22Rv1 (cell line): ENCODE measurements at regions not wholly inside any gene's neighbourhood (a gene's known extent, or its start where the extent isn't known, plus 50 kb on each side); places are given as distances from the start of the nearest gene placed in this dataset.

Experiments used
- ZFX ChIP-seq: fragments of 450-650 bp; IDR thresholded peaks from 2 replicates; pipeline ENCODE4 v1.6.1; 2017; ENCODE audit warnings: antibody characterized with exemption, borderline replicate concordance
- TF ChIP-seq, protein P1 (sequence below): fragments of 450-650 bp; IDR thresholded peaks from 2 replicates; pipeline ENCODE4 v1.5.1; 2017; ENCODE audit warnings: mild to moderate bottlenecking

DNA sequence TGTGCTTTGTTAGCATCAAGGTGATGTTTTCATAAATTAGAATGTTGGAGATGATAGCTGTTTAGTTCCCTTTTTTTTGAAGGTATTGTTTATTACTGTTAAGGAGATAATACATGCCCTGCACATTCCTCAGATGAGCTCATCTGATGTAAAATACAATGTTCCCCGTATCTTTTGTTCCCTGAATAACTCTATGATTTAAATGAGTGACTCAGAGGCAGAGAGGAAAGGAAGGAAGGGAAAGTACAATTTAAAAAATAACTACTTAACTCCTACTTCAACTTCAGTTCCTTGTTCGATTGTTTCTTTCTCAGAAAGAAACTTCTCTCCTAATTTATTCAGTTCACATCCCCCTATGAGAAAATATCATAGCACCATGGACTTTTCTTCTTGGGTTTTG is 208.7 kb downstream of the KCNE4 start:
- TF ChIP-seq, protein P1, sequence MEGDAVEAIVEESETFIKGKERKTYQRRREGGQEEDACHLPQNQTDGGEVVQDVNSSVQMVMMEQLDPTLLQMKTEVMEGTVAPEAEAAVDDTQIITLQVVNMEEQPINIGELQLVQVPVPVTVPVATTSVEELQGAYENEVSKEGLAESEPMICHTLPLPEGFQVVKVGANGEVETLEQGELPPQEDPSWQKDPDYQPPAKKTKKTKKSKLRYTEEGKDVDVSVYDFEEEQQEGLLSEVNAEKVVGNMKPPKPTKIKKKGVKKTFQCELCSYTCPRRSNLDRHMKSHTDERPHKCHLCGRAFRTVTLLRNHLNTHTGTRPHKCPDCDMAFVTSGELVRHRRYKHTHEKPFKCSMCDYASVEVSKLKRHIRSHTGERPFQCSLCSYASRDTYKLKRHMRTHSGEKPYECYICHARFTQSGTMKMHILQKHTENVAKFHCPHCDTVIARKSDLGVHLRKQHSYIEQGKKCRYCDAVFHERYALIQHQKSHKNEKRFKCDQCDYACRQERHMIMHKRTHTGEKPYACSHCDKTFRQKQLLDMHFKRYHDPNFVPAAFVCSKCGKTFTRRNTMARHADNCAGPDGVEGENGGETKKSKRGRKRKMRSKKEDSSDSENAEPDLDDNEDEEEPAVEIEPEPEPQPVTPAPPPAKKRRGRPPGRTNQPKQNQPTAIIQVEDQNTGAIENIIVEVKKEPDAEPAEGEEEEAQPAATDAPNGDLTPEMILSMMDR = no peak
- no peak for TF ChIP-seq ZFX
